ENCODE measurements at regions not wholly inside any gene's neighbourhood (a gene's known extent, or its start where the extent isn't known, plus 50 kb on each side); places are given as distances from the start of the nearest gene placed in this dataset.

- no peaks in the 10 kb centered on the region for H3K36me3 ChIP-seq
- no peaks in the 10 kb centered on the region for H3K9me3 ChIP-seq
- peak overlapping the region in 3 of 4 donors; percentile 1 to 37 (median 22) for H3K27ac ChIP-seq
- ATAC-seq (ENCODE audit: low FRiP score in 2 of 2) (peak in 1 of 2 donors; percentile 58), DNase-seq (peak in 1 of 2 donors; percentile 66)
- WGBS, 2 donors: 79 to 80% methylated on average over 8 of the region's 8 CpGs
- TF ChIP-seq POLR2AphosphoS5 (IDR thresholded peaks at IDR 0.05): peak; percentile 13 to 16
- no peak for TF ChIP-seq EP300 (IDR thresholded peaks at IDR 0.05)
- no peak for TF ChIP-seq POLR2A (IDR thresholded peaks at IDR 0.05)
- no peak overlapping the region for H3K4me3 ChIP-seq
- peaks cover 0 to 3% (median 0%) of the 10 kb centered on the region in 4 donors for H3K4me1 ChIP-seq
- no peaks in the 10 kb centered on the region for H3K27me3 ChIP-seq
Observed at GRCh38 chr6:14758421-14759081, 487.3 kb upstream of the JARID2 start.

- H3K4me3 ChIP-seq: no peak overlapping the region
- H3K36me3 ChIP-seq: no peaks in the 10 kb centered on the region
- H3K9me3 ChIP-seq: no peaks in the 10 kb centered on the region
- WGBS, 2 donors: 85 to 86% methylated on average over 4 of the region's 4 CpGs
- no peak for DNase-seq
- H3K4me1 ChIP-seq: peaks cover 0 to 3% (median 0%) of the 10 kb centered on the region in 4 donors
- no peak for ATAC-seq (ENCODE audit: low FRiP score in 2 of 2)
- H3K27me3 ChIP-seq: no peaks in the 10 kb centered on the region
- no peak overlapping the region for H3K27ac ChIP-seq
- no peak for TF ChIP-seq POLR2A (IDR thresholded peaks at IDR 0.05)
- no peak for TF ChIP-seq EP300 (IDR thresholded peaks at IDR 0.05)
- TF ChIP-seq POLR2AphosphoS5 (IDR thresholded peaks at IDR 0.05): no peak
- TF ChIP-seq, protein P1, sequence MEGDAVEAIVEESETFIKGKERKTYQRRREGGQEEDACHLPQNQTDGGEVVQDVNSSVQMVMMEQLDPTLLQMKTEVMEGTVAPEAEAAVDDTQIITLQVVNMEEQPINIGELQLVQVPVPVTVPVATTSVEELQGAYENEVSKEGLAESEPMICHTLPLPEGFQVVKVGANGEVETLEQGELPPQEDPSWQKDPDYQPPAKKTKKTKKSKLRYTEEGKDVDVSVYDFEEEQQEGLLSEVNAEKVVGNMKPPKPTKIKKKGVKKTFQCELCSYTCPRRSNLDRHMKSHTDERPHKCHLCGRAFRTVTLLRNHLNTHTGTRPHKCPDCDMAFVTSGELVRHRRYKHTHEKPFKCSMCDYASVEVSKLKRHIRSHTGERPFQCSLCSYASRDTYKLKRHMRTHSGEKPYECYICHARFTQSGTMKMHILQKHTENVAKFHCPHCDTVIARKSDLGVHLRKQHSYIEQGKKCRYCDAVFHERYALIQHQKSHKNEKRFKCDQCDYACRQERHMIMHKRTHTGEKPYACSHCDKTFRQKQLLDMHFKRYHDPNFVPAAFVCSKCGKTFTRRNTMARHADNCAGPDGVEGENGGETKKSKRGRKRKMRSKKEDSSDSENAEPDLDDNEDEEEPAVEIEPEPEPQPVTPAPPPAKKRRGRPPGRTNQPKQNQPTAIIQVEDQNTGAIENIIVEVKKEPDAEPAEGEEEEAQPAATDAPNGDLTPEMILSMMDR (IDR thresholded peaks at IDR 0.05): no peak
Observed at GRCh38 chr6:14759976-14760672, 485.7 kb upstream of the JARID2 start.

- peaks cover 0 to 3% (median 0%) of the 10 kb centered on the region in 4 donors for H3K4me1 ChIP-seq
Observed at GRCh38 chr6:14762077-14762476, 483.8 kb upstream of the JARID2 start.

DNA sequence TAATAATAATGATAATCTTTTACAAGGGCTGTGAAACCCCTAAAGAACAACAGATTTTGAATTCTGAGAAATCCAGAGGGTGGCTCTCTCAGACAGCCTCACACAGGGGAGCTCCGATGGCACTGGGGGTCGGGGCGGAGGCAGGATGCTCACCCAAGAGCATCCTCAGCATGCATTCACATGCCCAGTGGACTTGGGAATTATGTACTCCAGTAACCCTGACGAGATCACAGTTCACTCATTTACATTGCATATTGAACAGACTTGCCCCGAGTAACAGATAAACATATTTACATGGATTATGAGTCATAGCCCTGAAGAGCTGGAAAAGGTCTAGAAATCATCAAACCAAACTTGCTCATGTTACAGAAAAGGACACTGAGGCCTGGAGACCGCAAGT lies 482.7 kb upstream of the JARID2 start:
- H3K27me3 ChIP-seq: no peaks in the 10 kb centered on the region
- DNase-seq: no peak
- 68 to 74% methylated on average over 6 of the region's 6 CpGs for WGBS, 2 donors
- no peak overlapping the region for H3K4me3 ChIP-seq
- ATAC-seq (ENCODE audit: low FRiP score in 2 of 2): no peak
- peaks cover 0 to under 1% (median 0%) of the 10 kb centered on the region in 4 donors for H3K4me1 ChIP-seq
- H3K36me3 ChIP-seq: no peaks in the 10 kb centered on the region
- no peak for TF ChIP-seq EP300 (IDR thresholded peaks at IDR 0.05)
- no peak overlapping the region for H3K27ac ChIP-seq
- no peaks in the 10 kb centered on the region for H3K9me3 ChIP-seq

More at GRCh38 chr6:14762077-14762476, 483.8 kb upstream of the JARID2 start:
- H3K9me3 ChIP-seq: no peaks in the 10 kb centered on the region
- TF ChIP-seq, protein P1 (IDR thresholded peaks at IDR 0.05): no peak
- TF ChIP-seq POLR2AphosphoS5 (IDR thresholded peaks at IDR 0.05): no peak
- TF ChIP-seq POLR2A (IDR thresholded peaks at IDR 0.05): no peak
- TF ChIP-seq EP300 (IDR thresholded peaks at IDR 0.05): no peak
- no peak overlapping the region for H3K27ac ChIP-seq
- no peaks in the 10 kb centered on the region for H3K27me3 ChIP-seq
- H3K4me3 ChIP-seq: no peak overlapping the region
- no peaks in the 10 kb centered on the region for H3K36me3 ChIP-seq
- DNase-seq (no peak), ATAC-seq (ENCODE audit: low FRiP score in 2 of 2) (no peak)
- WGBS, 2 donors: 91 to 93% methylated on average over 8 of the region's 8 CpGs

GRCh38 chr6:14763616-14764015 lies 482.3 kb upstream of the JARID2 start:
- no peak for DNase-seq
- H3K27me3 ChIP-seq: no peaks in the 10 kb centered on the region
- no peaks in the 10 kb centered on the region for H3K36me3 ChIP-seq
- no peak overlapping the region for H3K27ac ChIP-seq
- 91 to 100% methylated on average over 1 of the region's 1 CpG for WGBS, 2 donors
- no peaks in the 10 kb centered on the region for H3K9me3 ChIP-seq
- no peak for TF ChIP-seq POLR2AphosphoS5 (IDR thresholded peaks at IDR 0.05)
- TF ChIP-seq POLR2A (IDR thresholded peaks at IDR 0.05): no peak
- TF ChIP-seq, protein P1 (IDR thresholded peaks at IDR 0.05): no peak
- TF ChIP-seq EP300 (IDR thresholded peaks at IDR 0.05): no peak
- H3K4me3 ChIP-seq: no peak overlapping the region
- no peaks in the 10 kb centered on the region for H3K4me1 ChIP-seq
- no peak for ATAC-seq (ENCODE audit: low FRiP score in 2 of 2)

Data from upper lobe of left lung (tissue), 6 donors.